Sigmoid colon (tissue), 3 donors: ENCODE measurements at regions not wholly inside any gene's neighbourhood (a gene's known extent, or its start where the extent isn't known, plus 50 kb on each side); places are given as distances from the start of the nearest gene placed in this dataset.
"Not testable (repeated sequence)": the region's sequence is repeated elsewhere in the genome, so short reads cannot be mapped to it uniquely, and the experiment has no call there.

Source experiments
- CTCF ChIP-seq, 4 experiments: fragments of 450-650 bp in 3 of 4; fragments of 200-600 bp in 1 of 4; IDR thresholded peaks; one replicate each; pipeline ENCODE4 v1.5.1; 2016 to 2019; ENCODE audit warnings: antibody characterized with exemption in 4 of 4, mild to moderate bottlenecking in 3 of 4, moderate library complexity in 2 of 4
- POLR2A ChIP-seq, 2 donors: fragments of 450-650 bp; IDR thresholded peaks; one replicate each; pipeline ENCODE4 v1.6.1; 2016; ENCODE audit warnings: antibody characterized with exemption in 2 of 2, mild to moderate bottlenecking in 2 of 2, moderate library complexity in 2 of 2

GRCh38 chr9:65205853-65206252, 79.2 kb downstream of the FOXD4L5 start:
- TF ChIP-seq POLR2A, CTCF (IDR thresholded peaks at IDR 0.05): not testable (repeated sequence)
